ENCODE measurements at regions not wholly inside any gene's neighbourhood (a gene's known extent, or its start where the extent isn't known, plus 50 kb on each side); places are given as distances from the start of the nearest gene placed in this dataset.

GRCh38 chr13:28579322-28579721, 79.6 kb upstream of the POMP start:
- TF ChIP-seq, protein P1, sequence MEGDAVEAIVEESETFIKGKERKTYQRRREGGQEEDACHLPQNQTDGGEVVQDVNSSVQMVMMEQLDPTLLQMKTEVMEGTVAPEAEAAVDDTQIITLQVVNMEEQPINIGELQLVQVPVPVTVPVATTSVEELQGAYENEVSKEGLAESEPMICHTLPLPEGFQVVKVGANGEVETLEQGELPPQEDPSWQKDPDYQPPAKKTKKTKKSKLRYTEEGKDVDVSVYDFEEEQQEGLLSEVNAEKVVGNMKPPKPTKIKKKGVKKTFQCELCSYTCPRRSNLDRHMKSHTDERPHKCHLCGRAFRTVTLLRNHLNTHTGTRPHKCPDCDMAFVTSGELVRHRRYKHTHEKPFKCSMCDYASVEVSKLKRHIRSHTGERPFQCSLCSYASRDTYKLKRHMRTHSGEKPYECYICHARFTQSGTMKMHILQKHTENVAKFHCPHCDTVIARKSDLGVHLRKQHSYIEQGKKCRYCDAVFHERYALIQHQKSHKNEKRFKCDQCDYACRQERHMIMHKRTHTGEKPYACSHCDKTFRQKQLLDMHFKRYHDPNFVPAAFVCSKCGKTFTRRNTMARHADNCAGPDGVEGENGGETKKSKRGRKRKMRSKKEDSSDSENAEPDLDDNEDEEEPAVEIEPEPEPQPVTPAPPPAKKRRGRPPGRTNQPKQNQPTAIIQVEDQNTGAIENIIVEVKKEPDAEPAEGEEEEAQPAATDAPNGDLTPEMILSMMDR (conservative IDR thresholded peaks at IDR 0.05): no peak
- no peak for TF ChIP-seq ZFX (IDR thresholded peaks at IDR 0.05)
